NCI-H128 (cell line): ENCODE measurements at regions not wholly inside any gene's neighbourhood (a gene's known extent, or its start where the extent isn't known, plus 50 kb on each side); places are given as distances from the start of the nearest gene placed in this dataset.

Experiments
- DNase-seq: peaks from one replicate; lab custom pipeline; 2025; ENCODE audit not compliant: unreplicated experiment; lab: John Stamatoyannopoulos, UW

DNA sequence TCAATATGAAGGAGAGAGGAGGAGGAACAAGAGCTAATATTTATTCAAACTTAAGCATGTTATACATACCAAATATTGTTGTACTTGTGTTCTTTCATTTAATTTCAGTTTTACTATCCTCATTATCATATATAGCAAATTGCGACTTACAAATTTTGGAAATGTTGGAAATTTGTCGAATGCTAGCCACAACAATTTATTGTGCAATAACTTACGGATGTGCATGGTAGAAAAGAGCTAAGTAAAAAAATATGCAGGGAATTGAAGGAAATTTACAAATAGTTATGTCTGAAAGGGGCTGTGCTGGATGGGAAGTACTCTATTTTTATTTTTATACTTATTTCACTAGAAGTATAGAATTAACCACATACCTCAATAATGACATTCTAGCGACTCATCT, 376.3 kb downstream of the PCDH20 start:
- DNase-seq, result no peak

DNA sequence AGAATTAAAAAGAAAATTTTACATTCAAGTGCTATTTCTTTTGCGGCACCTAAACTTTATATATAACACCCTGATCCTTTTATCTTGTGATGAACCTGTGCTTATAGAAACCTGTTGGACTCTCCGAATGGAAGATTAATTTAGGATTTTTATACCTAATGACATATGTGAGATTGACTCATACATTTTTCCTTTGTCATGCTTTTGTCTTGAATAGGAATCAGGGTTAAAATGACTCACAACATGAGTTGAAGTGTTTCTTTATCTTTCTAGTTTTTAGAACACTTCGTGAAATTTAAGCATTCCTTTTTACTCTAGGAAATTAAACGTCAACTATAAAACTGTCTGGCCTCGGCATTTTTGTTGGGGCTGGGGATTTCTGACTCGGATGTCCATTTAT, 378.9 kb downstream of the PCDH20 start:
- no peak for DNase-seq

DNA sequence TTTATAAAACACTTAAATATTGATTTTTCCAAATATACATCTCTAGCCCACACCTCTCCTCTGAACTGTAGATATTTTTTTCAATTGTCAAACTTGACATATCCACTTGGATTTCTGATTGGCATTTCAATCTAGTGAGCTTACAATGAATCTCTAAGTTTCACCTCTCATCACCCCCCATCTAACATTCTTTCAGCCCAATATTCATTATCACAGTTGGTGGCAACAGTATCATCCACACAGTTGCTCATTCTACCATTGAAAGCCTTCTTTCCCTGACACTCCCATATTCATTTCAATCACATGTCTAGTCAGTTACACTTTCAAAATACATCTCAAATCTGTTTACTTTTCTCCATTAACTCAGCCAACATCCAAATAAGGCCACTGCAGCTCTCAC, 385.2 kb downstream of the PCDH20 start:
- no peak for DNase-seq

DNA sequence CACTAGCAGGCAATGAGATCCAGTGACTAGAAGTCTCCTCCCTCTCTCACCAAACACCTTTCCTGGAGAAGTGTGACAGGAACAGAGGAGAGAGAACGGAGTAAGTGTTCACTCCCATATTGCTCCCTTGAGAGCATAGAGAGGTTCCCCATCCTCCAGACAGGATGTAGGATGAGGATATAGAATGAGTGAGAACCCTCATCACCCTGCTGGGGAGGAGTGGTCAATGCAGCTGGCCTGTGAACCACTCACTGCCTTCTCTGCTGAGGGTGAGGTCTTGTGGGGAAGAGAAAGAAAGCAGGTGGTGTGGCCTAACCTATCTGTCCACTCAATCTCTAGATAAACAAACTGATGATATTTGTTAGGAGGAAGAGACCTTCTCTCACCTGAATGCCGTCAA, 386.6 kb downstream of the PCDH20 start:
- DNase-seq, result no peak

DNA sequence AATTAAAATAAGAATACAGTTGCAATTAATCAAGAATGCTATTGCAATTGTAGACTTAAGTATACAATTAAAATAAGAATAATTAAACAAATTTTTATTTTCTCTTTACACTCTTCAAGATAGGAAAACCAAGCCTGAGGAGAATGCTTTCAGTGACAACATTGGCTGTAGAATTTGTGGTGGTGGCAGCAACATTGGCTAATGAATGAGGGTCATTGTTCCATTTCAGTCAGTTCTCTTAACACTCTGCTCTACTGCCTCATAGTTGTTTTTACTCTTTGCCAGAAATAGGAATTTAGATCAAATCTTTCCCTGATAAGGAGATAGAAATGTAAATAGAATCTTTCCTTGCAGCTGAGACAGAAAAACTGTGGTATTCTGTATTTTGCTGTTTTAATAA, 391.6 kb downstream of the PCDH20 start:
- DNase-seq, result no peak

DNA sequence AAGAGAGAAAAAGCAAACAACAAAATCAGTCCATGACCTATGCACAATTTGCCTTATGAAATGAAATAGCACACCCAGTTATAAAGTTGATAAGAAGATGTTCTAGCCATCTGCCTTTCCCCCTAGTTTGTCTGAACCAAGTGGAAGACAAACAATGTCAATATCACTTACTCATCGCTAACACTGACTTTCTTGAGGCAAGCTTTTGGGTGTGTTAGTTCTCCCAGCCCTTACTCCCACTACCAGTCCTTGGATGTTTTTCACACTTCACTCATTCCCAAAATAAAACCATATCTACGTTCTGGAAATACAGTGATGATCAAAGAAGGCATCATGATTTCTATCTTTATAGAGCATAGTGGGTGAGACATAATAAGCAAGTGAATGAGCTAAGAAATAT, 393.8 kb downstream of the PCDH20 start:
- DNase-seq, result no peak

DNA sequence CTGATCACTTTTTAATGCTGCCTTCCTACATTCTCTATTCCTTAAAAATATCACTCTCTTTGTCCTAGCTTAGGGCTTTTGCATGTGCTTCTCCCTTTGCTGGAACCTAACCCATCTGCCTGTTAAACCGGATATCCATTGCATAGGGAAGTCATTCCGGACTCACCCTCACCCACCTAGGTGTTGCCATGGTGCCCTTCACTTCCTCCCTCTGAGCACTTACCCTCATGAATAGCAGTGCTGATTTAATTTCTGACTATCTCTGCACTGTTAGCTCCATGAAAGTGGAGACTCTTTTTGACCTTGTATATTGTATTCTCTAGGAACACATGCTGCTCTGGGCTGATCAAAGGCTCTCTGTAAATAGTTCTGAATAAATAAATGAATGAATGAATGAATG, 401.9 kb downstream of the PCDH20 start:
- DNase-seq, result no peak

DNA sequence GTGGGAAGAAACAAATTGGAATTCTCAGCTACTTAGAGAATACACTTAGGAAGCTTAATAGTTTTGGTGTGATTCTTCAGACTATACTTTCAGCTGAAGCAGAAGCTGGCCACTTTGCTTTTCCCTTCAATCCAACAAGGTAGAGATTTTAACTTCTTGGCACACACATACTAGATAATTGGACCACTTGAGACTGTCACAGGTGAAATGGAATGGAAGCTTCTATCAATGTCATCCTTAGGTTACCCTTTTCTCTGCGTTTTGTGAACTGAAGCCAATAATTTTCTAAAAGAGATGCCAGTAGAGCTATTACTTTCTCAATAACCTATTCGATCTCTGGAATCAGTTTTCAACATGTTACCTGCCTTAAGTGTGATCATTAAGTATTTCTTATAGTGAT, 405.3 kb downstream of the PCDH20 start:
- DNase-seq, result no peak

DNA sequence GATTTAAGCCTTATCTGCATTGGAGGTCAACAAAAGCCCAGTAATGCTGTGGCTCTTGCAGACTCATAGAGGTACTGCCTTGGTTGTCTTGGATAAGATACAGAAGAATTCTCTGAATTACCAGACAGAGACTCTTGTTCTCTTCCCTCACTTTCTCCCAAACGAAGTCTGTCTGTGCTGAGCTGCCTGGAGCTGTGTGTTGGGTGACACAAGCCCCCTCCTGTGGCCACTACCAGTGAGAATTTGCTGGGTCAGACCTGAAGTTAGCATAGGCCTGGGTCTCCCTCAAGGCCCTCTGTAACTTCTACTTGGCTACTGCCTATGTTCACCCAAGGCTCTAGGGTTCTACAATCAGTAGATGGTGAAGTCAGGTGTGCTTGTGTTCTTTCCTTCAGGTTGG, 413.0 kb downstream of the PCDH20 start:
- no peak for DNase-seq

DNA sequence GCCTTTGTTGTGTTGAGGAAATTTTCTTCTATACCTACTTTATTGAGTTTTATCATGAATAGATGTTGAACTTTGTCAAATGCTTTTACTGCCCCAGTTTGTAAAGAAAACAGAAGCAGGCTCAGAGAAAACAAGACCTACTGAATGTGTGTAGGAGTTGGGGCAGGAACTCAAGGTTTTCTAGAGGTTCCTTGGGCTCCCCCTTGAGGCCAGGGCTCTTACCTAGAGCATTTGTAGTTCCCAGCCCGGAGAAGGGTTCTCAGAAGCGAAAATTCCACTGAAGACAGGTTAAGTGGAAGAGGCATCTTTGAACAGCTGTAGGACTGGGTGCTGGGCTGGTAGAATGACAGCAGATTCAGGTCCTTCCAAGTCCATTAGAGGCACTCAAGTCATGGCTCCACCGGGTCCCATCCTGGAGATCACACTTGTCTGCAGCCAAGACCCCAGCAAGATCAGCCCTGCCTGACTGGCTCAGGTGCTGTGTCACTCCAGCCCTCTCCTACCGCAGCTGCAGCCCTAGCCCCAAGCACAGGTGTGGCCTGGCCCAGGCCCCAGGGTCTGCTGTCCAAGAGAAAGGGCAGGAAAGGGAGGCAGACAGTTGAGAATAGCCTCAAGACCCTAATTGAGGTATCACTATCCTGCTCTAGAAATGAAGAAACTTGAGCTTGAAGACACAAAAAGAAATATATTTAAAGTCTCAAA, 425.5 kb downstream of the PCDH20 start:
- DNase-seq, result no peak

DNA sequence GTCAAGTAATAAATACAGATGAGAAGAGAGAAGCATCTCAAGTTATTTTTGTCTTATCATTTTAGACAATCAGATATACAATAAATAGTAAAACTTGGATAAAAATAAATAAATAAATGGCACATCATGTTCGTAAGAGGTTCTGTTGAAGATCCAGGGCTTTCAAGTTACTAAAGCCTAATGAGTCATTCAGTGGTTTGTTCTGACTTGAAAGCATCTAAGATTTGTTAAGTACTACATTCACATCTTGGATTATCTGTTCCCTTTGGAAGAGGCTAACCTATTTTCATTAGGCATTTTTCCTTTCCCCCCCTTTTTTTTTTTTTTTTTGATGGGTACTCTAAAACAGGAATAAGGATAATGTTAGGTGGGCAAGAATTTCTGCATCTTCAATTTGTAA, 429.3 kb downstream of the PCDH20 start:
- DNase-seq, result no peak

DNA sequence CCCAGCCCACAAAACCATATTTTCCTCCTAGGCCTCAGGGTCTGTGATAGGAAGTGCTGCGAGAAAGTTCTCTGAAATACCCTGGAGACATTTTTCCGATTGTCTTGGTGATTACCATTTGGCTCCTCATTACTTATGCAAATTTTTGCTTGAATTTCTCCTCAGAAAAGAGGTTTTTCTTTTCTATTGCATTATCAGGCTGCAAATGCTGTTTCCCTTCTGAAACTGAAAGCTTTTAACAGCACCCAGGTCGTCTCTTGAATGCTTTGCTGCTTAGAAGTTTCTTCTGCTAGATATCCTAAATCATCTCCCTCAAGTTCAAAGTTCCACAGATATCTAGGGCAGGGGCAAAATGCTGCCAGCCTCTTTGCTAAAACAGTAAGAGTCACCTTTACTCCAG, 434.2 kb downstream of the PCDH20 start:
- DNase-seq, result no peak

DNA sequence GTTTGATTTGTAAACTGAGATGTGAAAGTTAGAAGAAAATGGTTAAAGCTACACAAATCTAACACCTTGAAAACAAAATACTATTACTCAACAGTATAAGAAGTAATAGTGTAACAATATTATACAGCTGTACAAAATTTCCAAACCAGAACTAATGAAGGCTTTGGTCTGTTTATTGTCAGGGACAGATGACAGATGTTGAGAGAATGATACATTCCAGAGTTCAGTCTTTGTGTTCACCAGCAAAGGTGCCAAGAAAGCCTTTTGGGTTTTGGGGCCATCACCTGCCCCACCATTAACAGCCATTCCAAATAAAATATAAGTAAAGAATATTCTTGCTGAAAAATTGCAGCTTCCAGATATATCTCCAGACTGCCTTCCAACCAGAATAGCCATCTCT, 439.3 kb downstream of the PCDH20 start:
- DNase-seq, result no peak

DNA sequence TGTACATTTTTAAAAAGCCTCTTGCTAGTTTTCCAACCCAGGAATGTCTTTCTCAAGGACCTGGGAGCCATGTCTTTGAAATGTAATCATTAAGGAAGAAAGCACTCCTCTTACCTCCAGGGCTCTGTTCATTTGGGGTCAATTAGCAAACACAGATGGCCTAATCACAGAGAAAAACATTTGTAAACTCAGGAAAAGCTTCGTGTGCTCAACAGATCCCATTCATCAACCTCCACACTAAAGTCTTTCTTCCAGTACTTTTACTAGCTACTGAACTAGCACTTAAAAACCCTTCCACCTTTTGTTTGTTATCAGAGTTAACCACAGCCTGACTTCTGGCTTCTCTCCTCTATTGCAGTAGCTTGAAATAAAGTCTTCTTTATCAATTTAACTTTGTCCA, 441.4 kb downstream of the PCDH20 start:
- no peak for DNase-seq

DNA sequence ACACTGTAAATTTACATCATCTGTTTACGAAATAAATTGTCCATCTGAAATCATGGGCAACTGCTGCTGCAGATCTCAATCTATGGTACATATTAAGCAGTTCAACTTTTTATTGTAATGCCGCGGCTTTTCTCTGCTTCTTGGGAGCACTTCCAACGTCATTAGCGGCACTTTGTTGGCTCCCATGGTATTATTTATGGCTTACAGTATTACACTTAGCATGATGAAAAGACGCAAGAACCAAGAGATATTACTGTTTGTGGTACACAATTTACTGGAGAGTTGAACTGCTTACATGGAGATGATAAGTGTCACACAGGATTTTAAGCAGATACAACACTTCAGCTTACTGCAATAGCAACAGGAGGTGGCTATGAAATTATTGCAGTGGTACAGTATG, 442.1 kb downstream of the PCDH20 start:
- DNase-seq, result no peak

DNA sequence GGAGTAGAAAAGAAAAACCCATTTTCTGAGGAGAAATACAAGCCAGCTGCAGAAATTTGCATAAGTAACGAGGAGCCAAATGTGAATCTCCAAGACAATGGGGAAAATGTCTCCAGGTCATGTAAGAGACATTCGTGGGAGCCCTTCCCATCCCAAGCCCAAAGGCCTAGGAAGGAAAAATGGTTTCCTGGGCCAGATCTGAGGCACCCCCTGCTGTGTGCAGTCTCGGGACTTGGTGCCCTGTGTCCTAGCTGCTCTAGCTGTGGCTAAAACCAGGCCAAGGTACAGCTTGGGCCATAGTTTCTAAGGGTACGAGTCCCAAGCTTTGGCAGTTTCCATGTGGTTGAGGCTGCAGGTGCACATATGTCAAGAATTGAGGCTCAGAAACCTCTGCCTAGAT, 444.9 kb downstream of the PCDH20 start:
- no peak for DNase-seq

DNA sequence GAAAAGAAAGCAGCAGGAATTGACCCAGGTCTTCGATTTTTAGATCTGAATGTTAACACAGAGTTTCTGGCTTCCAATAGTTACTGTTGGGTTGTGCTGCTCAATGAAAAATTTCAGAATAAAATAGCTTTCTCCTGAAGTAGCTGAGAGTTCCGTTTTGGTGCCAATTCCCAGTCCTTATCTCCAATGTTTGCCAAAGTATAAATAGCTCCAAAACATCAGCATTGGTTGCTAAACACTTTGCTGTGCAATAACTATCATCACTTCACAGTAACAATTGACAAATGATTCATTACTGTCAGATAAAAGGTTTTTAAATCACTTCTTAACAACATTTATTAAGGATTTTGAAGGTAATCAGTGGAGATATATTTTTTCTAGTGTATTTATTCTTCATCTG, 446.0 kb downstream of the PCDH20 start:
- DNase-seq, result no peak

DNA sequence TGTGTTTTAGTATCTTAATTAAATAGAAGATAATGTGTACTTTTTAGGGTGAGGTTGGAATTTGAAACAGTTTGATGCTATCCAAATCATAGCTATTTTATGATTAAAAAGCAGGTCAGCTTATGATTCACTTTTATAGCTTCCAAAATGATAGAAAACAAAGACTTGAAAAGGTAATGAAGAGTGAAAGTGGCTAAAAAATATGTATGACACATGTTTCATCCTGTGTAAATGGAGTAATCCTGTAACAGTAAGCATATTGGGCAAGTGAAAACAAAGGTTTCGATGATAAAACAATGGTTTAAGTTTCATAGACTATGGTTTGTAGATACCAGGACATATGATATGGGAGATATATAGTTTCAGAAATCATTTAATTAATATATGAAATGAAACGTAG, 456.2 kb downstream of the PCDH20 start:
- no peak for DNase-seq

DNA sequence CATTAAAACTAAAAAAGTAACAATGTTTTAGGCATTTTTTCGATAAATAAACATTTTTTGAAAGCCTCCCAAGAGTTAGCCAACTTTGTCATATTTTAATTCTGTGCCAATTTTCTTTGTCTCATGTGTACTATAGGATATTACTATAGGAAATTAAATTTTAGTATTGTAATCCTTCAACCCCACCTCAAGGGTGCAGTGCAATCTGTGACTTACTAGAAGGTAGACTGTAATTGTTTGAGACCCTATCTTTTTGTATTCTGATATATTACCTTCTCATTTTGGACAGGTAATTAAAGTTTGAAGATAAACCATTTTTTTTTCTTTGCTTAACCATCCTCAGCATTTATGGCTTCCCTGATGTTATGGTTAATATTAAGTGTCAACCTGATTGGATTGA, 457.8 kb downstream of the PCDH20 start:
- DNase-seq, result no peak

DNA sequence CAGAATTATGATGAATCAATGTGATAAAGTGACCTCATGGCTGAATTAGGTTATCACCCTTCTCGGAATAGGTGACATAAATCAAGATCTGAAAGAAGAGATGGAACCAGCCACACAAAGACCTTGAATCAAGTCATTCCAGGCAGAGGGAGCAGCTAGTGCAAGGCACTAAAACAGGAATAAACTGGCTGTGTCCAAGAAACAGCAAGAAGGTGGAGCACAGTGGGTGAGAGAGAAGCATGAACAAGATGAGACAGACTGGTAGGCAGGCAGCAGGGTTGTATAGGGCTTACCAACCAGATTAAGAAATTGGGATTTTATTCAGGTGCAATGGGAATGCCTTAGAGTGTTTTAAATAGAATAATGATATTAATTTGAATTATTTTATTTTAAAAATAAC, 470.3 kb downstream of the PCDH20 start:
- DNase-seq, result no peak

DNA sequence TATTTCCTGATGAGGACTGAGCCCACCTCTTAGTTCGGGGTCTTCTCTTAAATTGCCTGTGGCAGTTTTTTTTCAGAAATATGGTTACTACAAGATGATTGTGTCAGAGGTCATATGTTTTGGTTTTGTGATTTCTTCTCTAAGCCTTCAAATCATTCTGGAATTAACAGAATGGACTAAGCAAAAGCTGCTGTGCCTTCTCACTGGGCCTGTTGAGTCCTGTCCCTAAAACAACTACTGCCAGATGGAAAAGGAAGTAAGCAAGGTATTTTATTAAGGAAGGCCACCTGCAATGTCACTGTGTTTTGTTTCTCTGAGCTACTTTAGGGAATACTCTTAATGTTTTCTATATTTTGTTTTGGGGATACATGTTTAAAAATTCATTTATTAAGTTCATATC, 470.8 kb downstream of the PCDH20 start:
- no peak for DNase-seq

DNA sequence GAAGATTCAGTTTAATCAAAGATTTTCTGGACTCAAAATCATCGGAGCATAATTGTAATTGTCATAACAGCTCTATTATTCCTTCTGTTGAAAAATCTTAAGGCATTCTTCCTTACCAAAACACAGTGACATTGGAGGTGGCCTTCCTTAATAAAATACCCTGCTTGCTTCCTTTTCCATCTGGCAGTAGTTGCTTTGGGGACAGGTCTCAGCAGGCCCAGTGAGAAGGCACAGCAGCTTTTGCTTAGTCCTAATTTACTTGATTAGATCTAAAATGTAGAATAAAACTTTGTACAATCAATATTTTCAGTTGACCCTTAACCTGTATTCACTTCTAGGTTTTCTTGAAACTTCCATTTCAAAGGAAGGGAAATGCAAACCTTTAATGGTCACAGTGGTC, 471.6 kb downstream of the PCDH20 start:
- DNase-seq, result no peak

DNA sequence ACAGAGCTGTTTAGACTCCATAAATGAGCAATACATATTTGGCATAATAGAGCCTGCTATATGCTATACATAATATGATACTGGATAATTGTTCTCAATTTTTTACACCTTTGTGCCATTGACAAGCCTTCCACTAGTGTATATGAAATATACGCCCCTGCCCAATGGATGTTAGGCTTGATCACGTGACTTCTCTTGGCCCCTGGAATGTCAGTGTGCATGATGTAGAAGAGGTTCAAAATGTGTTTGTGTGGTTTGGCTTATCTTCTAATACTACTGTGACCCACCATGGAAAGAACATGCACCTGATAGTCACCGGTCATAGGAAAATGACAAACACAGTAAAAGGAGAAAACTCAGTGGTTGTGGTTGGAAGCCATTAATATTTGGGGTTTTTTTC, 479.4 kb downstream of the PCDH20 start:
- DNase-seq, result no peak

DNA sequence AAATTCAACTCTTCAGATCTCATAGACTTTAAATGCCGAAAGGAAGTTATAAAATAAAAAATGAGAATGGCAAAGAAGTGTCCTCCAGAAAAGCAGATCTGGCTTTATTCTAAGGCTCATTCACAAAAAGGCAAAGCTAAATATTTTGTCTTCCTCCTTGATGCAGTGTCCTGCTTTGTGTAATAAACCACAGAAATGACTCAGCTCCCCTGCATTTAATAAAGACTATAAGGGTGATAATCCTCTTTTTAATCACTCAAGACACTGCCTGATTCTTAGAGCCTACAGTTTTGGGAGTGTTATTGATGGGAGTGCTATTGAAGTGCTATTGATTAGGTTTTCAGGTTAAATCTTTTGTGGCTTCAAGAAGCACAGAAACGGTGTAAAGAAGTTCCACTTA, 482.0 kb downstream of the PCDH20 start:
- DNase-seq, result no peak
